ENCODE measurements at regions not wholly inside any gene's neighbourhood (a gene's known extent, or its start where the extent isn't known, plus 50 kb on each side); places are given as distances from the start of the nearest gene placed in this dataset.
"Not testable (repeated sequence)": the region's sequence is repeated elsewhere in the genome, so short reads cannot be mapped to it uniquely, and the experiment has no call there.

GRCh38 chr4:97121493-97121892 is 1021.8 kb downstream of the STPG2 start:
- DNase-seq = no peak

GRCh38 chr4:97123573-97123972 is 1019.7 kb downstream of the STPG2 start:
- no peak for DNase-seq

GRCh38 chr4:97132435-97132834 is 1010.8 kb downstream of the STPG2 start:
- no peak for DNase-seq

- DNase-seq = no peak
These were observed 1008.8 kb downstream of the STPG2 start for GRCh38 chr4:97134456-97134855.

GRCh38 chr4:97139791-97140190 is 1003.5 kb downstream of the STPG2 start:
- no peak for DNase-seq

- no peak for DNase-seq
These were observed 1002.7 kb downstream of the STPG2 start for GRCh38 chr4:97140545-97140944.

- not testable (repeated sequence) for DNase-seq
These were observed 1001.9 kb downstream of the STPG2 start for GRCh38 chr4:97141332-97141731.

- DNase-seq = no peak
These were observed 1000.9 kb downstream of the STPG2 start for GRCh38 chr4:97142410-97142809.

- DNase-seq = peak; percentile 44 to 66
These were observed 1000.4 kb downstream of the STPG2 start for GRCh38 chr4:97142893-97143292.

- no peak for DNase-seq
These were observed 999.1 kb downstream of the STPG2 start for GRCh38 chr4:97144199-97144598.

- DNase-seq = no peak
These were observed 992.3 kb downstream of the STPG2 start for GRCh38 chr4:97150966-97151365.

- DNase-seq = no peak
These were observed 991.1 kb downstream of the STPG2 start for GRCh38 chr4:97152149-97152548.

- peak; percentile 1 to 37 for DNase-seq
These were observed 990.2 kb downstream of the STPG2 start for GRCh38 chr4:97153042-97153441.

GRCh38 chr4:97159625-97160024 is 983.7 kb downstream of the STPG2 start:
- DNase-seq = no peak

- no peak for DNase-seq
These were observed 958.0 kb downstream of the STPG2 start for GRCh38 chr4:97185233-97185632.

- no peak for DNase-seq
These were observed 946.2 kb downstream of the STPG2 start for GRCh38 chr4:97197106-97197505.

- DNase-seq = no peak
These were observed 934.5 kb downstream of the STPG2 start for GRCh38 chr4:97208749-97209148.

GRCh38 chr4:97215409-97215941 is 927.8 kb downstream of the STPG2 start:
- DNase-seq = peak; percentile 43 to 86

GRCh38 chr4:97216046-97216445 is 927.2 kb downstream of the STPG2 start:
- DNase-seq = peak; percentile 0 to 28

GRCh38 chr4:97235521-97235920 is 907.8 kb downstream of the STPG2 start:
- DNase-seq = no peak

- peak; percentile 53 to 88 for DNase-seq
These were observed 904.2 kb downstream of the STPG2 start for GRCh38 chr4:97238956-97239666.

GRCh38 chr4:97239667-97239997 is 903.6 kb downstream of the STPG2 start:
- no peak for DNase-seq

GRCh38 chr4:97252615-97253154 is 890.6 kb downstream of the STPG2 start:
- DNase-seq = no peak

GRCh38 chr4:97262769-97263168 is 880.5 kb downstream of the STPG2 start:
- DNase-seq = no peak

GRCh38 chr4:97270051-97270450 is 873.2 kb downstream of the STPG2 start:
- no peak for DNase-seq
